ENCODE measurements at regions not wholly inside any gene's neighbourhood (a gene's known extent, or its start where the extent isn't known, plus 50 kb on each side); places are given as distances from the start of the nearest gene placed in this dataset.

DNA sequence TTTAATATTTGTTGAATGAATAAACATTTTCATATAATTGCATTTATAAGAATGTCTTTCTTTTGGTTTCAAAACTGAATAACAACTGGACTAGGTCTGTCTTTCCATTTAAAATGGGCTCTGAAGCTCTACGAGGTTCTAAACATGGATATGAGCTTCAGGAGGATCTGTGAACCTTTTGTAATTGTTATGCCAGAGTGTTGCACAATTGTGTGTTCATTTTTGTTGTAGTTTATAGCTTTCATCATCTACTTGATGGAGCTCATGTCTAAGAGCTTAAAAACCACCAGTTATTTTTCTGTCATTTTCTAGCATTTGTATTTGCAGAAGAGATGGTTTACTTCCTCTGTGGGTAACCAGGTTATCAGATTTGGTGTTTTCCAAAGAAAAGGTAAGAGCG, 265.7 kb upstream of the NPY start:
- in situ Hi-C loops (cut with MboI; ENCODE audit: low sequenced_read_pairs, unreplicated experiment) = no loop called here
- DNase-seq (ENCODE audit: low spot score) = no peak

DNA sequence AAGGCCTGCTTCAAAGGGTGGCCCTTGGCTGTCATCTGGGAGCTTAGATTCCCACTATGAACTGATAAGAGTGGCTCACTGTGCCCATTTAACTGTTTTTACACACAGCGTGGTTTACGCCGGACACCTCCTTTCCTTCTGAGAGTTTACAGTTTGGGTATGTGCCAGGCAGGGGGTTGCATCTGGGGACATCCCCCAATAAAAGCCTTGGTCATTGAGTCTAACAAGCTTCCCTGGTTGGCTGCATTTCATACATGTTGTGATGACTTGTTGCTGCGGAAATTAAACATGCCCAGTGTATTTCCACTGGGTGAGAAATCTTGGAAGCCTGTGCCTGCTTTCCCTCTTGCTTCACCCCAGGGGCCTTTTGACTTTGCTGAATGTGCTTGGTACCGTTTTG, 264.1 kb upstream of the NPY start:
- TF ChIP-seq, protein P1, sequence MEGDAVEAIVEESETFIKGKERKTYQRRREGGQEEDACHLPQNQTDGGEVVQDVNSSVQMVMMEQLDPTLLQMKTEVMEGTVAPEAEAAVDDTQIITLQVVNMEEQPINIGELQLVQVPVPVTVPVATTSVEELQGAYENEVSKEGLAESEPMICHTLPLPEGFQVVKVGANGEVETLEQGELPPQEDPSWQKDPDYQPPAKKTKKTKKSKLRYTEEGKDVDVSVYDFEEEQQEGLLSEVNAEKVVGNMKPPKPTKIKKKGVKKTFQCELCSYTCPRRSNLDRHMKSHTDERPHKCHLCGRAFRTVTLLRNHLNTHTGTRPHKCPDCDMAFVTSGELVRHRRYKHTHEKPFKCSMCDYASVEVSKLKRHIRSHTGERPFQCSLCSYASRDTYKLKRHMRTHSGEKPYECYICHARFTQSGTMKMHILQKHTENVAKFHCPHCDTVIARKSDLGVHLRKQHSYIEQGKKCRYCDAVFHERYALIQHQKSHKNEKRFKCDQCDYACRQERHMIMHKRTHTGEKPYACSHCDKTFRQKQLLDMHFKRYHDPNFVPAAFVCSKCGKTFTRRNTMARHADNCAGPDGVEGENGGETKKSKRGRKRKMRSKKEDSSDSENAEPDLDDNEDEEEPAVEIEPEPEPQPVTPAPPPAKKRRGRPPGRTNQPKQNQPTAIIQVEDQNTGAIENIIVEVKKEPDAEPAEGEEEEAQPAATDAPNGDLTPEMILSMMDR (IDR thresholded peaks at IDR 0.05; ENCODE audit: borderline replicate concordance, control extremely low read depth, extremely low read depth, insufficient read depth, missing control alignments) = no peak
- no peak for DNase-seq (ENCODE audit: low spot score)
- in situ Hi-C loops (cut with MboI; ENCODE audit: low sequenced_read_pairs, unreplicated experiment) = no loop called here

More for the DNA sequence above, 265.7 kb upstream of the NPY start:
- TF ChIP-seq, protein P1 (IDR thresholded peaks at IDR 0.05; ENCODE audit: borderline replicate concordance, control extremely low read depth, extremely low read depth, insufficient read depth, missing control alignments) = no peak

DNA sequence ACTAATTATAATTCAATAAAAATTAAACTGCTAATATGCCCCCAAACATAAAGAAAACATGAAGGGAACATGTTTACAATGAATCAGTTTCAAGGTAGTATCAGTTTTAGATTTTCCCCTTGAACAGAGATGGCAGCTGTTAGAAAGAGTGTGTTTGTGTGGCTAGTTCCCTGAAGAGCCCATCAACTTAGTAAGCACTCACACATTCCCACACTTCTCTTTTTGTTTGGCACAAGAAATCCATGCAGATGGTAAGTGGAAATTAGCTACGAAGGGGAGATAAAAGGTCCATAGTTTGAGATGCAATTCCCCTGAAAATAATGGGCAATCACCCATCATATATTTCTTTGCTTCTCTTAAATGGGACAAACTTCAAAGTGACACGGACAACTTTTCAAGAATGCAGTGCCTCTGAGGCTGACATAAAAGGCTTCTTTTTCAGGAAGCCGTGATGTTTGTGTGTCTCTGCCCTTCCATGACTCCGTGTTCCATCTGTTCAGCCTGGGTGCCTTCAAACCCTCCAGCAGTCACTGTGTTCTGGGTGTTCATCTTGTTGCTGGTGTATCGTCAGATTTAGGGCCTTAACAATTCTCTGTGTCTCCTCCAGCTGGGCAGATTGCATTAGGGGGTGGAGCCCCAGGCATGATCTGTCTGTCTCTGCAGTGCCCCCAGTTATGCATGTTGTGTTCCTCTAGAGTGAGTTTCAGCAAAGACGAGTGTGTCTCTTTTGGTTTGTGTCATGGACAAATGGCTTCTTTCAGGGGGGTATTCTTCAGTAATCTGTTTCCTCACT, 259.5 kb upstream of the NPY start:
- in situ Hi-C loops (cut with MboI; ENCODE audit: low sequenced_read_pairs, unreplicated experiment) = no loop called here
- TF ChIP-seq, protein P1 (IDR thresholded peaks at IDR 0.05; ENCODE audit: borderline replicate concordance, control extremely low read depth, extremely low read depth, insufficient read depth, missing control alignments) = no peak
- no peak for DNase-seq (ENCODE audit: low spot score)

DNA sequence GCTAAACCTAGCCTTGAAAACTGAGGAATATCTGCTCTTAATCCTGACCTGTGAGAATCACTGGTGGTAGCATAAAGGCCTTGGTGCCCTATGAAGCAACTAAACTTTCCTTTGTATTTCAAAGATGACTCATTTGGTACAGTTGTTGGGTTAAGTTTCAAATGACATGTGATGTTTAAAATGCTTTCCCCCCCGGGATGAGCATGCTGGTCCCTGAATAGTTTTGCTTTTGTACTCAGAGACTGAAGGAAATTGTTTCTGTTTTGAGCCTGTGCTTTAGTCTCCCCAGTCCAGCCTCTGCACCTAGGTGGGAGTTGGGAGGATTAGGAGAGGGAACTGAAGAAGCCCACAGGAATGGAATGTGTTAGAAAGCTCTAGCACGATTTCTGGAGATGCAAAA, 258.9 kb upstream of the NPY start:
- in situ Hi-C loops (cut with MboI; ENCODE audit: low sequenced_read_pairs, unreplicated experiment) = no loop called here
- TF ChIP-seq, protein P1 (IDR thresholded peaks at IDR 0.05; ENCODE audit: borderline replicate concordance, control extremely low read depth, extremely low read depth, insufficient read depth, missing control alignments) = no peak
- no peak for DNase-seq (ENCODE audit: low spot score)

DNA sequence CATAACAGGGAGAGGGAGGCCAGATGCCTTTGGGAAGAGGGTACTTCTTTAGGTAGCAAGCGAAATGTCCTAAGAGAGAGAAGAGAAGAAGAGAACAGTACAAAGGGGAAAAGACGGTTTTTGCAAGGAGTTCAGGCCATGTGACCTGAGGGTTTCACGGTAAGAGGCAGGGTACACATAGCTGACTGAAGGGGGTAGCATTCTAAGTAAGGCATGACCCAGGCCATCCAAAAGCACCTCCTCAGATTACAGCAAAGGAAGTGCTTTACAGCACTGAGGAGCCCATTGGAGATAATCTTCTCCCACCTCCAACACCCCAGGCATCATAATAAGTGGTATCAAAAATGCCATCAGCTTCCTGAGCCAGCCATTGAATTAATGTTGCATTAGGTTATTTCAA, 258.2 kb upstream of the NPY start:
- in situ Hi-C loops (cut with MboI; ENCODE audit: low sequenced_read_pairs, unreplicated experiment) = no loop called here
- TF ChIP-seq, protein P1 (IDR thresholded peaks at IDR 0.05; ENCODE audit: borderline replicate concordance, control extremely low read depth, extremely low read depth, insufficient read depth, missing control alignments) = no peak
- no peak for DNase-seq (ENCODE audit: low spot score)

DNA sequence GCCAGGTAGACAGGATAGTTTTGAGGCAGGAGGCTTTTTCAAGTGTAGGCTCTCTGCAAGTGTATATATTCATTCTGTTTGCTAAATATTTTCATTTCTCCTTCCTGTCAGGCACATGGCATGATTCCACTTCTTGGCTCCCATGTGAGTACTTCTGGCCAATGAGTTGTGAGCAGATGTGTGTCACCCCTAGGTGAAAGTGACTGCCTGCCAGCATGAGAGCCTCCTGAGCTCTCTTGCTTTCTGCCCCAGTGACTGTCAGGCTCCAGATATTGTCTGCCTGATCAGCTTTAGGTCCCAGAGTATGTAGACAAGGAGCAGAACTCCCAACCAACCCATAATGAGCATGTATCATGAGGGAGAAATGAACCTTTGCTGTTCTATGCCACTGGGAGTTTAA, 257.6 kb upstream of the NPY start:
- no peak for DNase-seq (ENCODE audit: low spot score)
- in situ Hi-C loops (cut with MboI; ENCODE audit: low sequenced_read_pairs, unreplicated experiment) = no loop called here
- TF ChIP-seq, protein P1 (IDR thresholded peaks at IDR 0.05; ENCODE audit: borderline replicate concordance, control extremely low read depth, extremely low read depth, insufficient read depth, missing control alignments) = no peak
